Inflammatory macrophage (primary cell): ENCODE measurements at regions not wholly inside any gene's neighbourhood (a gene's known extent, or its start where the extent isn't known, plus 50 kb on each side); places are given as distances from the start of the nearest gene placed in this dataset.

ENCODE experiments used
- DNase-seq, 2 donors: peaks; one replicate each; pipeline ENCODE4 v3.0.0-alpha.2; 2020 to 2022

DNA sequence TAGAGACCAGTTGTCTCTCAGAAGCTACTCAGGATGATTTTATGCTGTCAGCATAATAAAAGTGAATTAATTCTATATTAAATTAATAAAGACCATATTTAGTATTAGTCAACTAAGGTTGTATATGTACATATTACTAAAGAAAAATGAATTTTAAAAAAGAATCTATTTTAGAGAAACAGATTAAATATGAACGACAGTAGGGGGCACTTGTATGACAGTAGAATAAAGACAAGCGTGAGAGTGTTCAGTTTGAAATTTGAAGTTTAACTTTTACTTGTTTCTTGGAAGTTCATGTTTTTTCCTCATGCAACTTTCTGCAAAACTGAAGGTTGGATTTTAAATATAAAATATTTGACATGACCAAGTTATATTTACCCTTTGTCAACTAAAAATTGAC lies 67.9 kb upstream of the MACF1 start:
- no peak for DNase-seq

DNA sequence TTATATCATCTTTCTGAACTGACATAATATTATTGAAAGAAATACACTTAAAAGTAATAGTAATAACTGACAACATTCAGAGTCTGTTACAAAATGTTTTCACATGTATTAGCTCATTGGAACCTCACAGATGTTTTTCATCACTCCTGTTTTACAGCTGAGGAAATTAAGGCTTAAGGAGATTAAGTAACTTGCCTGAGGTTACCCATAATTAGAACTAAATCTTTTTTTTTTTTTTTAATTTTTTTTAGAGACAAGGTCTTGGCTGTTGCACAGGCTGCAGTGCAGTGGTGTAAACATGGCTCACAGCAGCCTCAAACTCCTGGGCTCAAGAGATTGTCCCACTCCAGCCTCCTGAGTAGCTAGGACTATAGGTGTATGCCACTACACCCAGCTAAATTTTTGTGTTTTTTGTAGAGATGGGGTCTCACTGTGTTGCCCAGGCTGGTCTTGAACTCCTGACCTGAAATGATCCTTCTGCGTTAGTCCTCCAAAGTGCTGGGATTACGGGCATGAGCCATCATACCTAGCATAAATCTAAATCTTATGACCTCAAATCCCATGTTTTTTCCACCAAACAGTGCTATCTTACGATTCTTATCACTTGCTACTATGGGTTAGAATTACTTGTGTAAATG lies 64.7 kb upstream of the MACF1 start:
- no peak for DNase-seq

DNA sequence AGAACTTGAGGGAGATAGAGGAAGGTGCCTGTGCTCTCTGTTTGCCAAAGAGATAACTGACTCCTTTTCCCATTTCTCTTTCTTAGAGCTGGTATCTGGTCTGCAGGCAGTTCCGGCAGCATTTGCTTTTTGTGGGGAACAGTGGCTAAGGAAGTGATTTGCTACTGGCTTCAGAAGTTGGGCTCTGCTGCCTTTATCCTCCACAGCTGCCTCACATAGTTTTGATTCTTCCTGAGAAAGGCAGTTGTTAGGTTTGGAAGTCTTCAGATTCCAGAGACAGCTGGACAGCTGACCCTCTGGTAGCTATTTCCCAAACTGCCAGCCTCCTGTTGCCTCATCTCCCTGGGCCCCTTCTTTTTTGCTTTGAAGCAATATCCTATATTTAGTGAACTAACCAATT lies 62.6 kb upstream of the MACF1 start:
- DNase-seq = no peak

GRCh38 chr1:39142401-39143060 lies 62.0 kb upstream of the MACF1 start:
- no peak for DNase-seq

GRCh38 chr1:39144924-39145323 lies 59.6 kb upstream of the MACF1 start:
- no peak for DNase-seq

DNA sequence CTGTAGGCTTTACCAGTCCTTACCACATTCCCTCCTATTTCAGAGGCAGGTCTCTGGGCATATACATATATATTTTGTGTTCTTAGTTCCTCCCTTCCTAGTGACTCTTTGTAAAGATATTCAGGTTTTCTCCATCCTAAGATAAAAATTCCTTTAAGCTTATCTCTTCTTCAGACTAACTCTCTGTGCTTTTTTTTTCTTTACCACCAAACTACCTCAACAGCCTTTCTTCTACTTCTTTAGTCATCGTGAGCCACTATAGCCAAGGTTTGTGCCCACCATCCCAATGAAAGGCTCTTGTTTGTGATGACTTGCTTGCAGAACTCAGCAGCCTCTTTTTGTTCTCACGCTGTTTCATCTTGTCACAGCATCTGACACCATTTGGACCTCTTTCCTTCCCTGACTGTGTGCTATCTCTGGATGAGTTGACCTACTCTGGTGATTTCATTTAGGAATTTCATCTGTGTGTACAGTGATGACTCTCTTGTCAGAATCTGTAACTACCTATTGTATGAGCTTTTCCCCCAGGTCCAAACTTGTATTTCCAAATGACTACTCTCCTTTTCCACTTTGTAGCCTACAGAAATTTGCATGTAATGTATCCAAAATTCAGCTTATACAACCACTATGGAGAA lies 59.0 kb upstream of the MACF1 start:
- DNase-seq = no peak

- no peak for DNase-seq
Observed at GRCh38 chr1:39146681-39147080, 57.8 kb upstream of the MACF1 start.

DNA sequence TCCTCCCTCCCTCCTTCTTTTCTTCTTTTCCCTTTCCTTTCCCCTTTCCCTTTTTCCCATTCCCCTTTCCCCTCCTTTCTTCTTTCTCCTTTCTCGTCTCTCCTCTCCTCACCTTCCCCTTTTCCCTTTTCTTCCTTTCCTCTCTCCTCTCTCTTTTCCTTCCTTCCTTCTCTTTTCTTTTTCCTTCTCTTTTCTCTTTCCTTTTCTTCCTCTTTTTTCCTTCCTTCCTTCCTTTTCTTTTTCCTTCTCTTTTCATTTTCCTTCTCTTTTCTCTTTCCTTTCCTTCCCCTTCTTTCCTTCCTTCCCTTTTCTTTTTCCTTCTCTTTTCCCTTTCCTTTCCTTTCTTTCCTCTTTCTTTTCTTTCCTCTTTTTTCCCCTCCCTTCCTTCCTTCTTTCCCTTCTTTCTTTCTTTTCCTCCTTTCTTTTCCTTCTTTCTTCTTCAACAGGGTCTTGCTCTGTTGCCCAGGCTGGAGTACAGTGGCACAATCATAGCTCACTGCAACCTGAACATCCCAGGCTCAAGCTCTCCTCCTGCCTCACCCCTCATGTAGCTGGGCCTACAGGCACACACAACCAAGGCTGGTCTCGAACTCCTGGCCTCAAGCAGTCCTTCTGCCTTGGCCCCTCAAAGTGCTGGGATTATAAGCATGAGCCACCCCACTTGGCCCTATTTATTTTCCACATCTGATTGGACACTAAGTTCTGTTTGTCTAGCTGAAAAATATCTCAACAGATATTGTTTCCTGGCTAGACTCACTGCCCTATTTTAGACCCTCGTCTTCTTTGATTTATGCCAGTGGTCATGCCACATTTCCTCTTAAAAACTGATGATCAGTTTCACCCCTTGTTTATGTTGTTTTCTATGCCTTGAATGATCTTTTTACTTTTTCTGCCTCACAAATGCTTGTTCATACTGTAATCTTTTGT lies 57.1 kb upstream of the MACF1 start:
- no peak for DNase-seq

- no peak for DNase-seq
Observed at GRCh38 chr1:39148942-39149341, 55.6 kb upstream of the MACF1 start.

GRCh38 chr1:39149509-39149908 lies 55.0 kb upstream of the MACF1 start:
- DNase-seq = no peak

DNA sequence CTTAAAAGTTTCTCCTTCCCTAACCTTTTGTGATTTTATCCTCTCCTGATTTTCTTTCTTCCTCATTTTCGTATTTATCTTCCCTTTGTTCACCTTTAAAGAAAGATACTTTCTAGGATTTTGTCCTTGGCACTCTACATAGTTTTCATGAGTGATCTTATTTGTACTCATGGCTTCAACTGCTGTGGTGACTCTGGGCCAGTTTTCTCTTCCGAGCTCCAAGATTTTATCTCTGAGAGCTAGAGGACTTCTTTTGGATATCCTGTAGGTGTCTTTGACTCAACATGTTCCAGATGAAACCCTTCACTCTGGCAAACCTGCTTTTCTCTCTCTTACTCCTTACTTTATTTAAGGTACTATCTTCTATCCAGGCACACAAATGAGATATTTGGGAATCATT lies 53.7 kb upstream of the MACF1 start:
- DNase-seq = no peak

DNA sequence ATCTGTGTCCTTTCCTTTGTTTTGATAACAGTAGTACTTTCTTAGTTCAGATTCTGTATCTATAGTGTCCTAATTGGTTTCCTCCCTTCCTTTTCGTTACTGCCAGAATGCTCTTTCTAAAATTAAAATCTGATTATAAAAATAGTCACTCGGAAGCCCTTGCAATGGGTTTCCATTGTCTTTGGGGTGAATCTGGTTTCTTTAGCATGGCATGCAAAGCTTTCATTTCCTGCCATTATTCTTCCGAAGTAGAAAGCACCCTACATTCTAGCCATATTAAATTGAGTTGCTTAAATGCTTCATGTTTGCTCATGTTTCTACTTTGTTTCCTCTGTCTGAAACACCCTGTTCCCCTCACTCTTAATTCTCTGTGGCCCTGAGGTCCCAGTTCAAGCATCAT lies 53.2 kb upstream of the MACF1 start:
- no peak for DNase-seq

DNA sequence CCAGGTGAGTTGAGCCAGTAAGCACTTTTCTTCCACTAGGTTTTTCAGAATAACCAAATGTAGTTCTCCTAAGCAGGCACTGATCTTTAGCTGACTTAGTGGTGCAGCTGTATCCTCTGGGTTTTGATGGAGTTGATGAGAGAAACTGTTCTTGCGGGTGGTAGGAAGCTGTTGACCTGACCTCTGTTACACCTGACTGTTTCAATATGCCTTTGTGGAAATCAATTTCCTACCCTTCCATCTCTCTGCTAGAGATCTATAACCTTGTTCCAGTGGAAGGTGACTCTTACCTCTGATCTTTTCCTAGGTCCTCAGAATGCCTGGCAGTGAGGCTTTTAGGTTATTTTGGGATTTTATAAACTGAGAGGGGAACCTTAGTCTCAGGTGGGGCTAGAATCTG lies 51.6 kb upstream of the MACF1 start:
- no peak for DNase-seq

- no peak for DNase-seq
Observed at GRCh38 chr1:39153684-39154083, 50.8 kb upstream of the MACF1 start.

GRCh38 chr1:39154553-39155421 lies 49.7 kb upstream of the MACF1 start:
- peak; percentile 56 to 72 for DNase-seq
